CD4-positive, alpha-beta memory T cell (primary cell): ENCODE measurements at regions not wholly inside any gene's neighbourhood (a gene's known extent, or its start where the extent isn't known, plus 50 kb on each side); places are given as distances from the start of the nearest gene placed in this dataset.

Source experiments
- CTCF ChIA-PET: fragments of 350-600 bp; sonication (Branson Sonifier 250); formaldehyde crosslinking; loops from one replicate; lab custom pipeline; 2021; ENCODE audit warnings: inconsistent platforms; ENCODE audit not compliant: partially characterized antibody; lab: Charles Lee
- POLR2A ChIA-PET: fragments of 350-600 bp; sonication (Branson Sonifier 250); formaldehyde crosslinking; loops from one replicate; lab custom pipeline; 2021; ENCODE audit not compliant: partially characterized antibody; lab: Charles Lee
- DNase-seq, 5 donors: peaks; one replicate each; pipeline versions ENCODE4 v3.0.0 to v3.0.0-alpha.2; 2020 to 2022; ENCODE audit warnings: mixed read lengths in 1 of 5
- H3K27ac ChIP-seq: one replicate; pipeline ENCODE4 v1.7.0; 2013; ENCODE audit warnings: low read depth, low read length
- H3K27me3 ChIP-seq: 2 replicates; pipeline ENCODE4 v1.7.0; 2013; ENCODE audit warnings: mild to moderate bottlenecking, low read length, moderate library complexity; ENCODE audit not compliant: insufficient read depth
- H3K36me3 ChIP-seq: 2 replicates; pipeline ENCODE4 v1.7.0; 2013; ENCODE audit warnings: mild to moderate bottlenecking, low read length, moderate library complexity; ENCODE audit not compliant: insufficient read depth
- H3K4me1 ChIP-seq: 2 replicates; pipeline ENCODE4 v1.7.0; 2013; ENCODE audit warnings: mild to moderate bottlenecking, low read length, moderate library complexity; ENCODE audit not compliant: insufficient read depth
- H3K4me3 ChIP-seq, 2 donors: one replicate each; pipeline ENCODE4 v1.7.0; 2013; ENCODE audit warnings: low read length in 2 of 2, mild to moderate bottlenecking in 1 of 2
- H3K9me3 ChIP-seq, 2 donors: one replicate each; pipeline ENCODE4 v1.7.0; 2013; ENCODE audit warnings: low read length in 2 of 2, control low read depth in 1 of 2; ENCODE audit not compliant: control insufficient read depth in 1 of 2
- H3K27ac Mint-ChIP-seq, 7 donors: one replicate each; pipeline ENCODE4 v1.8.0; 2020 to 2021; ENCODE audit warnings: mixed read lengths in 7 of 7, mild to moderate bottlenecking in 6 of 7, inconsistent platforms in 3 of 7, moderate library complexity in 3 of 7
- H3K27me3 Mint-ChIP-seq, 2 donors: one replicate each; pipeline ENCODE4 v1.8.0; 2020 to 2021; ENCODE audit warnings: mixed read lengths in 2 of 2
- H3K36me3 Mint-ChIP-seq, 2 donors: one replicate each; pipeline ENCODE4 v1.8.0; 2020 to 2021; ENCODE audit warnings: mixed read lengths in 2 of 2, inconsistent platforms in 1 of 2, mild to moderate bottlenecking in 1 of 2
- H3K4me1 Mint-ChIP-seq, 4 donors: one replicate each; pipeline ENCODE4 v1.8.0; 2020 to 2021; ENCODE audit warnings: mixed read lengths in 4 of 4, mild to moderate bottlenecking in 1 of 4
- H3K4me3 Mint-ChIP-seq, 8 donors: one replicate each; pipeline ENCODE4 v1.8.0; 2020 to 2021; ENCODE audit warnings: mixed read lengths in 8 of 8, mild to moderate bottlenecking in 7 of 8, moderate library complexity in 6 of 8, inconsistent platforms in 3 of 8
- H3K9me3 Mint-ChIP-seq, 8 donors: one replicate each; pipeline ENCODE4 v1.8.0; 2020 to 2021; ENCODE audit warnings: mixed read lengths in 8 of 8, mild to moderate bottlenecking in 5 of 8, inconsistent platforms in 3 of 8, moderate library complexity in 1 of 8
- intact Hi-C: fragments of 100-400 bp; cut with micrococcal nuclease; formaldehyde crosslinking; loops from one replicate; pipeline ENCODE4 v1.15.1; 2023

GRCh38 chr6:220312-220711 is 72.0 kb upstream of the DUSP22 start:
- H3K27me3 Mint-ChIP-seq: no peaks in the 10 kb centered on the region
- POLR2A ChIA-PET: interaction anchor here (0.9 kb wide), 1 partner anchor 72 kb away, joined by 4 read pairs; the partner anchor contains the start of gene DUSP22
- no peak overlapping the region for H3K27ac ChIP-seq
- DNase-seq: no peak
- H3K36me3 ChIP-seq: no peaks in the 10 kb centered on the region
- no peaks in the 10 kb centered on the region for H3K36me3 Mint-ChIP-seq
- peaks cover 31% of the 10 kb centered on the region for H3K4me1 ChIP-seq
- no peaks in the 10 kb centered on the region for H3K27me3 ChIP-seq
- H3K4me1 Mint-ChIP-seq: peaks cover 20 to 69% (median 46%) of the 10 kb centered on the region in 4 donors
- CTCF ChIA-PET: interaction anchor here (1.3 kb wide), 1 partner anchor 76 kb away, joined by 5 read pairs; no protein-coding TSS in a partner anchor
- no peaks in the 10 kb centered on the region for H3K9me3 Mint-ChIP-seq
- no peak overlapping the region for H3K4me3 Mint-ChIP-seq
- H3K27ac Mint-ChIP-seq: no peak overlapping the region
- H3K9me3 ChIP-seq: no peaks in the 10 kb centered on the region
- intact Hi-C loops: no loop called here
- H3K4me3 ChIP-seq: no peak overlapping the region

- peaks cover 19 to 69% (median 48%) of the 10 kb centered on the region in 4 donors for H3K4me1 Mint-ChIP-seq
- H3K27me3 Mint-ChIP-seq: no peaks in the 10 kb centered on the region
- CTCF ChIA-PET: interaction anchor here (1.3 to 3.4 kb wide), 2 partner anchors 32 to 76 kb away, joined by 5 to 16 read pairs; no protein-coding TSS in a partner anchor
Measured at GRCh38 chr6:220721-221475, 71.4 kb upstream of the DUSP22 start.

GRCh38 chr6:221531-222349 is 70.5 kb upstream of the DUSP22 start:
- H3K4me3 ChIP-seq: no peak overlapping the region
- peak overlapping the region in 3 of 7 donors; percentile 25 to 43 (median 38) for H3K27ac Mint-ChIP-seq
- H3K27ac ChIP-seq: no peak overlapping the region
- intact Hi-C loops: loop anchor here (2.0 kb wide), 1 partner anchor 13 kb away; no protein-coding TSS in a partner anchor
- H3K9me3 Mint-ChIP-seq: no peaks in the 10 kb centered on the region
- H3K4me3 Mint-ChIP-seq: peak overlapping the region in 7 of 8 donors; percentile 9 to 72 (median 43)
- H3K4me1 ChIP-seq: peaks cover 37% of the 10 kb centered on the region
- ChIA-PET CTCF (interaction anchor here (1.3 to 3.4 kb wide), 2 partner anchors 32 to 75 kb away, joined by 5 to 16 read pairs; no protein-coding TSS in a partner anchor), POLR2A (interaction anchor here (1.0 to 1.4 kb wide), 2 partner anchors 8 to 26 kb away, joined by 3 to 5 read pairs; no protein-coding TSS in a partner anchor)
- no peaks in the 10 kb centered on the region for H3K36me3 ChIP-seq
- no peaks in the 10 kb centered on the region for H3K9me3 ChIP-seq
- H3K4me1 Mint-ChIP-seq: peaks cover 19 to 68% (median 50%) of the 10 kb centered on the region in 4 donors
- H3K27me3 ChIP-seq: no peaks in the 10 kb centered on the region
- no peaks in the 10 kb centered on the region for H3K36me3 Mint-ChIP-seq
- DNase-seq: no peak
- no peaks in the 10 kb centered on the region for H3K27me3 Mint-ChIP-seq

More at GRCh38 chr6:220721-221475, 71.4 kb upstream of the DUSP22 start:
- peak overlapping the region in 1 of 7 donors; percentile 38 for H3K27ac Mint-ChIP-seq
- Histone ChIP-seq H3K4me3 (no peak overlapping the region), H3K36me3 (no peaks in the 10 kb centered on the region), H3K9me3 (no peaks in the 10 kb centered on the region), H3K27me3 (no peaks in the 10 kb centered on the region), H3K4me1 (peaks cover 32% of the 10 kb centered on the region), H3K27ac (no peak overlapping the region)
- peak overlapping the region in 5 of 8 donors; percentile 10 to 43 (median 29) for H3K4me3 Mint-ChIP-seq
- no peaks in the 10 kb centered on the region for H3K36me3 Mint-ChIP-seq
- no peaks in the 10 kb centered on the region for H3K9me3 Mint-ChIP-seq
- intact Hi-C loops: no loop called here
- POLR2A ChIA-PET: interaction anchor here (0.9 to 1.0 kb wide), 2 partner anchors 25 to 72 kb away, joined by 4 to 5 read pairs; partner anchors contain the start of gene DUSP22
- DNase-seq: no peak

- POLR2A ChIA-PET: interaction anchor here (1.4 kb wide), 1 partner anchor 9 kb away, joined by 3 read pairs; no protein-coding TSS in a partner anchor
- no peaks in the 10 kb centered on the region for H3K36me3 Mint-ChIP-seq
- H3K4me3 ChIP-seq: no peak overlapping the region
Measured at GRCh38 chr6:222468-222867, 69.8 kb upstream of the DUSP22 start.

DNA sequence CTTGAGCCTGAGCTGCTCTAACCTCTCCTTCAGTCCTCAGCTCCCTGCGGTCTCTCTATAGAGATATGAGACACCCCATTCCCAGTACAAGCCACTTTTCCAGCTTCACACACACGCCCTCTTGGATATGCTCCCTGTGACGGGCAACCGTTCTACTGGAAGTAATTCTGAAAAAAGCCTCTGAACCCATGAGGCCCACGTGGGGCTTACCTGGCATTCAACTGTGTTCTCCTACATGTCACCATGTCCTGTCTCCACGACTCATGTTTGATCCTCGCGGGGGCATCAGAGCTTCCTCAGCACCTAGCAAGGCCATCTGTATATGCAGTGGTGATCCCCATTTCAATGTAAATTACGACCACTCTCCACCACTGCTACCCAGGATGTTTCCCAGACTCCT is 69.2 kb upstream of the DUSP22 start:
- CTCF ChIA-PET: interaction anchor here (3.4 to 3.5 kb wide), 2 partner anchors 6 to 34 kb away, joined by 16 to 22 read pairs; no protein-coding TSS in a partner anchor
- POLR2A ChIA-PET: interaction anchor here (1.1 kb wide), 1 partner anchor 169 kb away, joined by 4 read pairs; the partner anchor contains the start of gene IRF4
- Mint-ChIP-seq H3K9me3 (no peaks in the 10 kb centered on the region), H3K4me1 (peaks cover 16 to 56% (median 43%) of the 10 kb centered on the region in 4 donors), H3K4me3 (no peak overlapping the region), H3K27ac (peak overlapping the region in 1 of 7 donors; percentile 26), H3K27me3 (no peaks in the 10 kb centered on the region), H3K36me3 (no peaks in the 10 kb centered on the region)
- DNase-seq: no peak
- intact Hi-C loops: loop anchor here (2.0 kb wide), 1 partner anchor 14 kb away; no protein-coding TSS in a partner anchor
- Histone ChIP-seq H3K27ac (no peak overlapping the region), H3K9me3 (no peaks in the 10 kb centered on the region), H3K4me1 (peaks cover 37% of the 10 kb centered on the region), H3K36me3 (no peaks in the 10 kb centered on the region), H3K4me3 (no peak overlapping the region), H3K27me3 (no peaks in the 10 kb centered on the region)

More at GRCh38 chr6:222468-222867, 69.8 kb upstream of the DUSP22 start:
- no peak for DNase-seq
- Histone ChIP-seq H3K36me3 (no peaks in the 10 kb centered on the region), H3K27ac (no peak overlapping the region), H3K9me3 (no peaks in the 10 kb centered on the region), H3K4me1 (peaks cover 37% of the 10 kb centered on the region), H3K27me3 (no peaks in the 10 kb centered on the region)
- Mint-ChIP-seq H3K4me3 (no peak overlapping the region), H3K27ac (no peak overlapping the region), H3K27me3 (no peaks in the 10 kb centered on the region), H3K4me1 (peaks cover 16 to 61% (median 43%) of the 10 kb centered on the region in 4 donors), H3K9me3 (no peaks in the 10 kb centered on the region)
- CTCF ChIA-PET: interaction anchor here (3.4 kb wide), 1 partner anchor 33 kb away, joined by 16 read pairs; no protein-coding TSS in a partner anchor
- intact Hi-C loops: loop anchor here (2.0 kb wide), 1 partner anchor 14 kb away; no protein-coding TSS in a partner anchor

- Histone ChIP-seq H3K4me1 (peaks cover 37% of the 10 kb centered on the region), H3K27ac (no peak overlapping the region), H3K4me3 (no peak overlapping the region), H3K9me3 (no peaks in the 10 kb centered on the region), H3K27me3 (no peaks in the 10 kb centered on the region), H3K36me3 (no peaks in the 10 kb centered on the region)
- Mint-ChIP-seq H3K4me3 (peak overlapping the region in 2 of 8 donors; percentile 12 to 36), H3K27ac (peak overlapping the region in 1 of 7 donors; percentile 78), H3K36me3 (no peaks in the 10 kb centered on the region), H3K27me3 (no peaks in the 10 kb centered on the region), H3K9me3 (no peaks in the 10 kb centered on the region), H3K4me1 (peaks cover 16 to 56% (median 43%) of the 10 kb centered on the region in 4 donors)
- intact Hi-C loops: loop anchor here (2.0 kb wide), 1 partner anchor 15 kb away; no protein-coding TSS in a partner anchor
- no peak for DNase-seq
- POLR2A ChIA-PET: interaction anchor here (1.1 to 3.2 kb wide), 3 partner anchors 8 to 168 kb away, joined by 4 to 15 read pairs (median 10); partner anchors contain the start of genes DUSP22 and IRF4
- CTCF ChIA-PET: interaction anchor here (3.4 to 3.5 kb wide), 2 partner anchors 7 to 34 kb away, joined by 16 to 22 read pairs; no protein-coding TSS in a partner anchor
Measured at GRCh38 chr6:223763-224162, 68.5 kb upstream of the DUSP22 start.
